ENCODE measurements at regions not wholly inside any gene's neighbourhood (a gene's known extent, or its start where the extent isn't known, plus 50 kb on each side); places are given as distances from the start of the nearest gene placed in this dataset.

GRCh38 chr3:18046131-18046915 lies 303.9 kb upstream of the TBC1D5 start:
- Histone ChIP-seq H3K27ac (ENCODE audit: low read depth in 1 of 2, low read length in 1 of 2) (no peak overlapping the region), H3K4me1 (ENCODE audit: control insufficient read depth in 2 of 2, insufficient read depth in 2 of 2, low read length in 2 of 2) (no peaks in the 10 kb centered on the region), H3K27me3 (ENCODE audit: control insufficient read depth in 2 of 2, insufficient read depth in 1 of 2, low read length in 1 of 2) (no peaks in the 10 kb centered on the region), H3K36me3 (ENCODE audit: control insufficient read depth in 2 of 2, insufficient read depth in 2 of 2, low read length in 1 of 2) (no peaks in the 10 kb centered on the region), H3K4me3 (ENCODE audit: low read length in 2 of 2) (no peak overlapping the region), H3K9me3 (ENCODE audit: control insufficient read depth in 2 of 2, insufficient read depth in 1 of 2, low read length in 1 of 2) (no peaks in the 10 kb centered on the region)
- 93% methylated on average over 4 of the region's 4 CpGs for WGBS
- no peak for DNase-seq (ENCODE audit: low read depth in 6 of 9, low spot score in 9 of 9)

DNA sequence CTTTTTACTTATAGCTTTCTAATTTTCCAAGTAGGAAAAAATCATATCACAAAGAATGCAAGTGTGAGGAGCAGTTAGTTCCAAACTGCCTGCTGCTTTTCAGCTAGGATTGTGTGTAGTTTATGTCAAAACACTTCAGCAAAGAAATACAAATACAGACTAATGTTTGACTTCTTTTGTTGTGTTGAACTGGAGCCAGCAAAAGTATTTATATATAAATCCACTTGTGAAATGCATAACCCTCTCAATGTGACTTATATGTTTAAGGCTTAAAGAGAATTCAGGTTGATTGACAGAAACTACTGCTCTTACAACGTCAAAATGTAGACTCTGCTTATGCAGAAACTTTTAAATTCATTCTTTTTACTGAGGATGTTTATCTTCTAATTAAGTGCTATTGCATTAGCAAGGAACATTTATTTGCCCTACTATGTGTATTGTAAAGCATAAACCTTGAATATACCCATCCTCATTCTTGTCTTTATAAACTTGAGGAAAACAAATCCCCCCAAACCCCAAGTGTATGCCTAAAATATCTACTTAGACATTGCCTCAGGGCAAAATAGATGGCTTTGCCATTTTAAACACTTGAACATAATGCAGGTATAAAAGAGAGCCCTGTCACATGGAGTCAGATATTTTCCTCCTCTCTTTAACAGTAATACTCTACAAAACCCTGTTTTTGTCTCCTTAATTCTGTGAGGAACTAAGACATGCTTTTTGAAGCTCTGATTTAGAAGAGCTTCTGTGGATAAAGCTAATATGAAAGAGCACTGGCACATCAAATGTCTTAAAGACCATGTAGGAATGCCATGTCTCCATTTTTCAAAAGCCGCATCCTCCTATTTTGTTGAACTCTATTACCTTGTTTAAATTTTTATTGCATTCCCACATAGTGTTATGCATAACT lies 302.8 kb upstream of the TBC1D5 start:
- Histone ChIP-seq H3K4me3 (ENCODE audit: low read length in 2 of 2) (no peak overlapping the region), H3K27me3 (ENCODE audit: control insufficient read depth in 2 of 2, insufficient read depth in 1 of 2, low read length in 1 of 2) (no peaks in the 10 kb centered on the region), H3K27ac (ENCODE audit: low read depth in 1 of 2, low read length in 1 of 2) (no peak overlapping the region), H3K4me1 (ENCODE audit: control insufficient read depth in 2 of 2, insufficient read depth in 2 of 2, low read length in 2 of 2) (no peaks in the 10 kb centered on the region), H3K9me3 (ENCODE audit: control insufficient read depth in 2 of 2, insufficient read depth in 1 of 2, low read length in 1 of 2) (no peaks in the 10 kb centered on the region), H3K36me3 (ENCODE audit: control insufficient read depth in 2 of 2, insufficient read depth in 2 of 2, low read length in 1 of 2) (no peaks in the 10 kb centered on the region)
- WGBS = 90% methylated on average over 2 of the region's 2 CpGs
- no peak for DNase-seq (ENCODE audit: low read depth in 6 of 9, low spot score in 9 of 9)

GRCh38 chr3:18044191-18044590 lies 301.8 kb upstream of the TBC1D5 start:
- no peak for DNase-seq (ENCODE audit: low read depth in 6 of 9, low spot score in 9 of 9)
- H3K27me3 ChIP-seq (ENCODE audit: control insufficient read depth in 2 of 2, insufficient read depth in 1 of 2, low read length in 1 of 2) = no peaks in the 10 kb centered on the region
- H3K4me1 ChIP-seq (ENCODE audit: control insufficient read depth in 2 of 2, insufficient read depth in 2 of 2, low read length in 2 of 2) = no peaks in the 10 kb centered on the region
- 93% methylated on average over 2 of the region's 2 CpGs for WGBS
- H3K4me3 ChIP-seq (ENCODE audit: low read length in 2 of 2) = no peak overlapping the region
- H3K36me3 ChIP-seq (ENCODE audit: control insufficient read depth in 2 of 2, insufficient read depth in 2 of 2, low read length in 1 of 2) = no peaks in the 10 kb centered on the region
- no peak overlapping the region for H3K27ac ChIP-seq (ENCODE audit: low read depth in 1 of 2, low read length in 1 of 2)
- no peaks in the 10 kb centered on the region for H3K9me3 ChIP-seq (ENCODE audit: control insufficient read depth in 2 of 2, insufficient read depth in 1 of 2, low read length in 1 of 2)

- 89% methylated on average over 1 of the region's 1 CpG for WGBS
- DNase-seq (ENCODE audit: low read depth in 6 of 9, low spot score in 9 of 9) = no peak
- Histone ChIP-seq H3K27ac (ENCODE audit: low read depth in 1 of 2, low read length in 1 of 2) (no peak overlapping the region), H3K27me3 (ENCODE audit: control insufficient read depth in 2 of 2, insufficient read depth in 1 of 2, low read length in 1 of 2) (no peaks in the 10 kb centered on the region), H3K4me3 (ENCODE audit: low read length in 2 of 2) (no peak overlapping the region), H3K36me3 (ENCODE audit: control insufficient read depth in 2 of 2, insufficient read depth in 2 of 2, low read length in 1 of 2) (no peaks in the 10 kb centered on the region), H3K4me1 (ENCODE audit: control insufficient read depth in 2 of 2, insufficient read depth in 2 of 2, low read length in 2 of 2) (no peaks in the 10 kb centered on the region), H3K9me3 (ENCODE audit: control insufficient read depth in 2 of 2, insufficient read depth in 1 of 2, low read length in 1 of 2) (no peaks in the 10 kb centered on the region)
Observed at GRCh38 chr3:18036450-18036815, 294.0 kb upstream of the TBC1D5 start.

GRCh38 chr3:18035641-18036449 lies 293.4 kb upstream of the TBC1D5 start:
- H3K36me3 ChIP-seq (ENCODE audit: control insufficient read depth in 2 of 2, insufficient read depth in 2 of 2, low read length in 1 of 2) = no peaks in the 10 kb centered on the region
- WGBS = 91% methylated on average over 2 of the region's 2 CpGs
- no peak overlapping the region for H3K4me3 ChIP-seq (ENCODE audit: low read length in 2 of 2)
- H3K27me3 ChIP-seq (ENCODE audit: control insufficient read depth in 2 of 2, insufficient read depth in 1 of 2, low read length in 1 of 2) = no peaks in the 10 kb centered on the region
- DNase-seq (ENCODE audit: low read depth in 6 of 9, low spot score in 9 of 9) = no peak
- H3K4me1 ChIP-seq (ENCODE audit: control insufficient read depth in 2 of 2, insufficient read depth in 2 of 2, low read length in 2 of 2) = no peaks in the 10 kb centered on the region
- H3K9me3 ChIP-seq (ENCODE audit: control insufficient read depth in 2 of 2, insufficient read depth in 1 of 2, low read length in 1 of 2) = no peaks in the 10 kb centered on the region
- no peak overlapping the region for H3K27ac ChIP-seq (ENCODE audit: low read depth in 1 of 2, low read length in 1 of 2)

DNA sequence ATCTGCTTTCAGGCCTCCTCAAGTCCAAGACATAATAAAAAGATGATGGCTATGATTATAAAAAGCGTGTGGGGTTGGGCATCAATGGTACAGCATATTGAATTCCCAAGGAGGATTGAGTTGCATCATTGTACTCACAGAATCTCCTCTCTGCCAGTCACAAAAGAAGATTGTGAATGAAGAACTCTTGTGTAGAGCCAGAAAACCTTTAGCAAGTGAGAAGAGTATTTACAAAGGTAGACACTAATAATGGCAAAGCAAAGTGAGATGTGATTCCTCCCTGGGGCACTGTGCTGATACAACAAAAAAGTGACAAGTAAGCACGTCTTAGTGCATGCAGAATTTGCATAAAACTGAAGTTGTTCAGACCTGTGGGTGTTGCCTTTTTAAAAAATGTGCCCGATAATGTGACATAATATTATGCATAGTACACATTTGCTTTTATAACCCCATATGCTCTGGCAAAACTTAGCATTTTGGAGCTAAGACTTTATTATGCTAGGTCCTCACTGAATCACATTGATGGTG lies 291.2 kb upstream of the TBC1D5 start:
- H3K9me3 ChIP-seq (ENCODE audit: control insufficient read depth in 2 of 2, insufficient read depth in 1 of 2, low read length in 1 of 2) = no peaks in the 10 kb centered on the region
- no peak overlapping the region for H3K27ac ChIP-seq (ENCODE audit: low read depth in 1 of 2, low read length in 1 of 2)
- DNase-seq (ENCODE audit: low read depth in 6 of 9, low spot score in 9 of 9) = no peak
- H3K36me3 ChIP-seq (ENCODE audit: control insufficient read depth in 2 of 2, insufficient read depth in 2 of 2, low read length in 1 of 2) = no peaks in the 10 kb centered on the region
- H3K27me3 ChIP-seq (ENCODE audit: control insufficient read depth in 2 of 2, insufficient read depth in 1 of 2, low read length in 1 of 2) = no peaks in the 10 kb centered on the region
- no peaks in the 10 kb centered on the region for H3K4me1 ChIP-seq (ENCODE audit: control insufficient read depth in 2 of 2, insufficient read depth in 2 of 2, low read length in 2 of 2)
- 96% methylated on average over 3 of the region's 3 CpGs for WGBS
- no peak overlapping the region for H3K4me3 ChIP-seq (ENCODE audit: low read length in 2 of 2)

- Histone ChIP-seq H3K27me3 (ENCODE audit: control insufficient read depth in 2 of 2, insufficient read depth in 1 of 2, low read length in 1 of 2) (no peaks in the 10 kb centered on the region), H3K9me3 (ENCODE audit: control insufficient read depth in 2 of 2, insufficient read depth in 1 of 2, low read length in 1 of 2) (peaks cover 0 to 2% of the 10 kb centered on the region in 2 donors), H3K27ac (ENCODE audit: low read depth in 1 of 2, low read length in 1 of 2) (no peak overlapping the region), H3K4me1 (ENCODE audit: control insufficient read depth in 2 of 2, insufficient read depth in 2 of 2, low read length in 2 of 2) (no peaks in the 10 kb centered on the region), H3K36me3 (ENCODE audit: control insufficient read depth in 2 of 2, insufficient read depth in 2 of 2, low read length in 1 of 2) (no peaks in the 10 kb centered on the region), H3K4me3 (ENCODE audit: low read length in 2 of 2) (no peak overlapping the region)
- 98% methylated on average over 8 of the region's 8 CpGs for WGBS
- no peak for DNase-seq (ENCODE audit: low read depth in 6 of 9, low spot score in 9 of 9)
Observed at GRCh38 chr3:18030371-18030870, 288.0 kb upstream of the TBC1D5 start.

GRCh38 chr3:18027161-18027939 lies 284.9 kb upstream of the TBC1D5 start:
- H3K4me3 ChIP-seq (ENCODE audit: low read length in 2 of 2) = no peak overlapping the region
- H3K36me3 ChIP-seq (ENCODE audit: control insufficient read depth in 2 of 2, insufficient read depth in 2 of 2, low read length in 1 of 2) = no peaks in the 10 kb centered on the region
- H3K27ac ChIP-seq (ENCODE audit: low read depth in 1 of 2, low read length in 1 of 2) = no peak overlapping the region
- H3K9me3 ChIP-seq (ENCODE audit: control insufficient read depth in 2 of 2, insufficient read depth in 1 of 2, low read length in 1 of 2) = peaks cover 0 to 2% of the 10 kb centered on the region in 2 donors
- H3K27me3 ChIP-seq (ENCODE audit: control insufficient read depth in 2 of 2, insufficient read depth in 1 of 2, low read length in 1 of 2) = no peaks in the 10 kb centered on the region
- WGBS = 95% methylated on average over 9 of the region's 9 CpGs
- peaks cover 0 to 4% of the 10 kb centered on the region in 2 donors for H3K4me1 ChIP-seq (ENCODE audit: control insufficient read depth in 2 of 2, insufficient read depth in 2 of 2, low read length in 2 of 2)
- no peak for DNase-seq (ENCODE audit: low read depth in 6 of 9, low spot score in 9 of 9)

All from thymus (tissue), 11 donors.